ENCODE measurements at regions not wholly inside any gene's neighbourhood (a gene's known extent, or its start where the extent isn't known, plus 50 kb on each side); places are given as distances from the start of the nearest gene placed in this dataset.

- CTCF ChIA-PET, result no interaction called here
- H3K36me3 ChIP-seq (ENCODE audit: control insufficient read depth, insufficient read depth, low read length), result no peaks in the 10 kb centered on the region
- no TSS peak for BruUV-seq (replicated peaks)
- H3K36me3 Mint-ChIP-seq (ENCODE audit: insufficient read depth, unreplicated experiment), result no peaks in the 10 kb centered on the region
- 0 out of 2 replicates have a peak, but pooled peaks cover 3% of the 10 kb centered on the region for H3K9me3 ChIP-seq
- H3K27ac Mint-ChIP-seq (ENCODE audit: unreplicated experiment), result no peak overlapping the region
- H3K27me3 Mint-ChIP-seq (ENCODE audit: insufficient read depth, unreplicated experiment), result no peaks in the 10 kb centered on the region
- POLR2A ChIA-PET, result no interaction called here
- no peak overlapping the region for H3K4me3 Mint-ChIP-seq (ENCODE audit: unreplicated experiment)
- intact Hi-C loops (cut with micrococcal nuclease; ENCODE audit: unreplicated experiment), result no loop called here
- TF ChIP-seq CTCF (IDR thresholded peaks at IDR 0.05; ENCODE audit: insufficient read depth in 1 of 2, low read depth in 1 of 2, low read length in 1 of 2, severe bottlenecking in 1 of 2, unreplicated experiment in 1 of 2), result no peak
- H3K9me3 Mint-ChIP-seq (ENCODE audit: unreplicated experiment), result no peaks in the 10 kb centered on the region
- H3K27me3 ChIP-seq (replicated peaks; ENCODE audit: control insufficient read depth, insufficient read depth, low read length), result no peaks in the 10 kb centered on the region
- no peaks in the 10 kb centered on the region for H3K4me1 ChIP-seq
- H3K4me3 ChIP-seq (ENCODE audit: low read depth, low read length), result no peak overlapping the region
- DNase-seq, result no peak
- no peaks in the 10 kb centered on the region for H3K4me1 Mint-ChIP-seq (ENCODE audit: low read depth, unreplicated experiment)
Observed at GRCh38 chr7:12136523-12136922, 74.6 kb upstream of the TMEM106B start.

GRCh38 chr7:12137283-12137682 lies 73.8 kb upstream of the TMEM106B start:
- H3K27ac Mint-ChIP-seq (ENCODE audit: unreplicated experiment), result no peak overlapping the region
- H3K4me3 Mint-ChIP-seq (ENCODE audit: unreplicated experiment), result no peak overlapping the region
- POLR2A ChIA-PET, result no interaction called here
- 0 out of 2 replicates have a peak, but pooled peaks cover 3% of the 10 kb centered on the region for H3K9me3 ChIP-seq
- BruUV-seq (replicated peaks), result no TSS peak
- H3K36me3 Mint-ChIP-seq (ENCODE audit: insufficient read depth, unreplicated experiment), result no peaks in the 10 kb centered on the region
- no peaks in the 10 kb centered on the region for H3K27me3 Mint-ChIP-seq (ENCODE audit: insufficient read depth, unreplicated experiment)
- no peaks in the 10 kb centered on the region for H3K36me3 ChIP-seq (ENCODE audit: control insufficient read depth, insufficient read depth, low read length)
- H3K9me3 Mint-ChIP-seq (ENCODE audit: unreplicated experiment), result no peaks in the 10 kb centered on the region
- no peak for TF ChIP-seq CTCF (IDR thresholded peaks at IDR 0.05; ENCODE audit: insufficient read depth in 1 of 2, low read depth in 1 of 2, low read length in 1 of 2, severe bottlenecking in 1 of 2, unreplicated experiment in 1 of 2)
- H3K4me3 ChIP-seq (ENCODE audit: low read depth, low read length), result no peak overlapping the region
- H3K4me1 ChIP-seq, result no peaks in the 10 kb centered on the region
- H3K27me3 ChIP-seq (replicated peaks; ENCODE audit: control insufficient read depth, insufficient read depth, low read length), result no peaks in the 10 kb centered on the region
- no peaks in the 10 kb centered on the region for H3K4me1 Mint-ChIP-seq (ENCODE audit: low read depth, unreplicated experiment)
- CTCF ChIA-PET, result no interaction called here
- intact Hi-C loops (cut with micrococcal nuclease; ENCODE audit: unreplicated experiment), result no loop called here
- no peak for DNase-seq

DNA sequence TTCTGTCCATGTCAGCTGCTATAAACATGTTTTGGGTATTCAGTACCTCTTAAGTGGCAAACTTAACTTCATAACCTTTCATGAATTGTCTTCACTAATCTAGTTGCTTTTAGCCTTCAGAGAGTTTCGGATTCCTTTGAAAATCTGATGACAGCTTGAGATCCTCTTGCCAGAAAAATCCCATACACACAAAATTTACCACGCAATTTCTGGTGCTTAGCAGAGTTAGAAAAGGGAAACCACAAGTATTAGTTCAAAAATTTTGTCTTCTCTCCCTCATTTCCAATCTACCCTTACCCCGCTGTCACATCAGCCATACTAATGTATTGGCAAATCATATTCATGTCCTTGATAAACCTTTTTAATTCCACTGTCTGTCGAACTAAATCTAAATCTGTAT lies 72.7 kb upstream of the TMEM106B start:
- Mint-ChIP-seq H3K4me1 (ENCODE audit: low read depth, unreplicated experiment) (no peaks in the 10 kb centered on the region), H3K9me3 (ENCODE audit: unreplicated experiment) (no peaks in the 10 kb centered on the region), H3K36me3 (ENCODE audit: insufficient read depth, unreplicated experiment) (no peaks in the 10 kb centered on the region), H3K27ac (ENCODE audit: unreplicated experiment) (no peak overlapping the region), H3K27me3 (ENCODE audit: insufficient read depth, unreplicated experiment) (no peaks in the 10 kb centered on the region), H3K4me3 (ENCODE audit: unreplicated experiment) (no peak overlapping the region)
- TF ChIP-seq CTCF (IDR thresholded peaks at IDR 0.05; ENCODE audit: insufficient read depth in 1 of 2, low read depth in 1 of 2, low read length in 1 of 2, severe bottlenecking in 1 of 2, unreplicated experiment in 1 of 2), result no peak
- no peaks in the 10 kb centered on the region for H3K4me1 ChIP-seq
- POLR2A ChIA-PET, result no interaction called here
- CTCF ChIA-PET, result no interaction called here
- no peaks in the 10 kb centered on the region for H3K27me3 ChIP-seq (replicated peaks; ENCODE audit: control insufficient read depth, insufficient read depth, low read length)
- H3K9me3 ChIP-seq, result no peaks in the 10 kb centered on the region
- no TSS peak for BruUV-seq (replicated peaks)
- no peak overlapping the region for H3K4me3 ChIP-seq (ENCODE audit: low read depth, low read length)
- DNase-seq, result no peak
- no peaks in the 10 kb centered on the region for H3K36me3 ChIP-seq (ENCODE audit: control insufficient read depth, insufficient read depth, low read length)
- intact Hi-C loops (cut with micrococcal nuclease; ENCODE audit: unreplicated experiment), result no loop called here

All from Caco-2 (cell line).